ENCODE measurements at regions not wholly inside any gene's neighbourhood (a gene's known extent, or its start where the extent isn't known, plus 50 kb on each side); places are given as distances from the start of the nearest gene placed in this dataset.

- no peak for DNase-seq (ENCODE audit: extremely low spot score)
- no peak overlapping the region for H3K27ac ChIP-seq (ENCODE audit: low read depth)
- no peak overlapping the region for H3K4me3 ChIP-seq (ENCODE audit: low read depth, low read length)
- no peaks in the 10 kb centered on the region for H3K36me3 ChIP-seq (ENCODE audit: insufficient read depth)
- H3K4me1 ChIP-seq (ENCODE audit: insufficient read depth) = no peaks in the 10 kb centered on the region
- 47% methylated on average over 1 of the region's 1 CpG for WGBS
These were observed 929.2 kb downstream of the SLC4A3 start for GRCh38 chr2:220556658-220557057.

DNA sequence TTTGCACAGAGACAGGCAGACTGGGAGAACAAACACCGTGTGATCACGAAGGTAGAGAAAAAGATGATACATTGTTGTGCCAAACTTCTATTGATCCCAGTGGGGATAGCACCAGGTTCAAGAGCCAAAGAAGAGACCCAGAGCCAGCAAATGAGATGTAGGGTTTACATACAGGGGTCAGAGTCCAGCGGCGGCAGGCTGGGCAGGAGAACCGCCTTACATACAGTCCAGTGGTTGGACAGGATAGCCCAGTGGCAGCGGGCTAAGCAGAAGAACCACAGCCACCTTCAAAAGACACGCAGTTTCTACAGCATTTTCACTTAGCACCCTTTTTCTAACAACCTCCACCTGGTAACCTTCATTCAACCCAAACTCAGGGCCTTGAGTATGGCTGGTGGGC is 932.8 kb downstream of the SLC4A3 start:
- H3K36me3 ChIP-seq (ENCODE audit: insufficient read depth) = no peaks in the 10 kb centered on the region
- H3K4me1 ChIP-seq (ENCODE audit: insufficient read depth) = no peaks in the 10 kb centered on the region
- no peak overlapping the region for H3K4me3 ChIP-seq (ENCODE audit: low read depth, low read length)
- H3K27ac ChIP-seq (ENCODE audit: low read depth) = no peak overlapping the region
- DNase-seq (ENCODE audit: extremely low spot score) = no peak
- 97% methylated on average over 7 of the region's 7 CpGs for WGBS

GRCh38 chr2:220562375-220563140 is 935.1 kb downstream of the SLC4A3 start:
- H3K36me3 ChIP-seq (ENCODE audit: insufficient read depth) = no peaks in the 10 kb centered on the region
- no peak overlapping the region for H3K27ac ChIP-seq (ENCODE audit: low read depth)
- DNase-seq (ENCODE audit: extremely low spot score) = no peak
- no peaks in the 10 kb centered on the region for H3K4me1 ChIP-seq (ENCODE audit: insufficient read depth)
- WGBS = 93% methylated on average over 4 of the region's 4 CpGs
- no peak overlapping the region for H3K4me3 ChIP-seq (ENCODE audit: low read depth, low read length)

GRCh38 chr2:220568296-220568695 is 940.9 kb downstream of the SLC4A3 start:
- Histone ChIP-seq H3K27ac (ENCODE audit: low read depth) (no peak overlapping the region), H3K4me3 (ENCODE audit: low read depth, low read length) (no peak overlapping the region), H3K4me1 (ENCODE audit: insufficient read depth) (no peaks in the 10 kb centered on the region), H3K36me3 (ENCODE audit: insufficient read depth) (no peaks in the 10 kb centered on the region)
- 81% methylated on average over 8 of the region's 8 CpGs for WGBS
- no peak for DNase-seq (ENCODE audit: extremely low spot score)

DNA sequence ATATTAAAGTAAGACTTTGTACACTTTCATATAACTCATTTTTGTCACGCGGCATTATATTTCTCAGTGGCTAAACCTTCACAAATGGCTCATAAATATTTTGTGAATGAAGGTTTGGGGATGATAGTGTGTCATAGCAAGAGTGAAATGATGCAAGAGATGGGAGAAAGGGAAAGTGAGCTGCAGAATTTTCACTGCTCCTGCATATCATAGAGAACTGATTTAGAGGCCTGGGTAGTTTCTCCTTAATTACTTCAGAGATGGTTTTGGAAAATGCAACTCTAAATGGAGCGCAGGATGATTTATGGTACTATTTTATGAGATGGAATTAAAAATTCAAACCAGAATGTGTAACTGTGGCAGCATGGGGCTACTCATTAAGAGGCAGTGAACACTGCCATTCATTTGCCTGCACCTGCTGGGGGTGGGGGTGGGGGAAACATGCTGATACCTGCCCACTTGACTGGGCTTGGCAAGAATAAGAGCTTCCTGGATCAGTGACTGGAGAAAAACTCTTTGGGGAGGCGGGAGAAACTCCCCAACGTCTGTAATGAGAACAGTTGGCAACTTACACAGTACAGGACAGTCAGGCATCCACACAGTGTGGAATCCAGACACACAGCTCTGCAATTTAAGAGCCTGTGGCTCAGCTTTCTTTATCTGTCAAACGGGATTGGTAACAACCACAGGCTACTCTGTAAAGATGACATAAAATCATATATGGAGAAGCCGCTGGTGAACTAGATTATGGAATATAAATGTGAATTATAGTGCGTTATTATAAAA is 941.9 kb downstream of the SLC4A3 start:
- no peaks in the 10 kb centered on the region for H3K4me1 ChIP-seq (ENCODE audit: insufficient read depth)
- no peaks in the 10 kb centered on the region for H3K36me3 ChIP-seq (ENCODE audit: insufficient read depth)
- no peak overlapping the region for H3K27ac ChIP-seq (ENCODE audit: low read depth)
- DNase-seq (ENCODE audit: extremely low spot score) = no peak
- H3K4me3 ChIP-seq (ENCODE audit: low read depth, low read length) = no peak overlapping the region
- 69% methylated on average over 8 of the region's 8 CpGs for WGBS

- 94% methylated on average over 4 of the region's 4 CpGs for WGBS
- H3K4me1 ChIP-seq (ENCODE audit: insufficient read depth) = no peaks in the 10 kb centered on the region
These were observed 945.0 kb downstream of the SLC4A3 start for GRCh38 chr2:220572385-220572784.

GRCh38 chr2:220574038-220574437 is 946.6 kb downstream of the SLC4A3 start:
- WGBS = 63% methylated on average over 2 of the region's 2 CpGs
- Histone ChIP-seq H3K27ac (ENCODE audit: low read depth) (no peak overlapping the region), H3K4me3 (ENCODE audit: low read depth, low read length) (no peak overlapping the region), H3K36me3 (ENCODE audit: insufficient read depth) (no peaks in the 10 kb centered on the region), H3K4me1 (ENCODE audit: insufficient read depth) (no peaks in the 10 kb centered on the region)
- no peak for DNase-seq (ENCODE audit: extremely low spot score)

More at GRCh38 chr2:220572385-220572784, 945.0 kb downstream of the SLC4A3 start:
- Histone ChIP-seq H3K4me3 (ENCODE audit: low read depth, low read length) (no peak overlapping the region), H3K36me3 (ENCODE audit: insufficient read depth) (no peaks in the 10 kb centered on the region), H3K27ac (ENCODE audit: low read depth) (no peak overlapping the region)
- DNase-seq (ENCODE audit: extremely low spot score) = no peak

- no peak overlapping the region for H3K4me3 ChIP-seq (ENCODE audit: low read depth, low read length)
- WGBS = 51% methylated on average over 1 of the region's 1 CpG
- H3K4me1 ChIP-seq (ENCODE audit: insufficient read depth) = no peaks in the 10 kb centered on the region
- no peak overlapping the region for H3K27ac ChIP-seq (ENCODE audit: low read depth)
- DNase-seq (ENCODE audit: extremely low spot score) = no peak
- H3K36me3 ChIP-seq (ENCODE audit: insufficient read depth) = no peaks in the 10 kb centered on the region
These were observed 948.5 kb downstream of the SLC4A3 start for GRCh38 chr2:220575963-220576362.

DNA sequence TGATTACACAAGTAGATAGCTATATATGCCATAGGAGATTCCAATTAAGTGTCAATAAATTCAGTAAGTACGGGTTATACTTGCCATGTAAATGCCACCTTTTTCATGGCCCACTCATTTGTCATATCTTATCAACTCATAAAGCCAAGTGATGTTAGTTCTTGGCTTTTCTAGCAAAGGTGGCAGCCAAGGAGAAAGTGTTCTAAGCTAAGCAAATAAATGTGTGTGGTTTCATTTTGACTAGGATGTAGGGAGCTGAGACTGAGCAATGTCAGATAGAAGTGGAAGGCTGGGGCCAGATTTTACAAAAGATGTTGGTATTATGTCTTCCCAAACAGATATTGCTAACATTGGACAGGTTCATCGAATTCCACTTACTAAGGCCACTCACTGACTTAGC is 952.0 kb downstream of the SLC4A3 start:
- 79% methylated on average over 2 of the region's 2 CpGs for WGBS
- no peak for DNase-seq (ENCODE audit: extremely low spot score)
- Histone ChIP-seq H3K4me1 (ENCODE audit: insufficient read depth) (no peaks in the 10 kb centered on the region), H3K27ac (ENCODE audit: low read depth) (no peak overlapping the region), H3K4me3 (ENCODE audit: low read depth, low read length) (no peak overlapping the region), H3K36me3 (ENCODE audit: insufficient read depth) (no peaks in the 10 kb centered on the region)

DNA sequence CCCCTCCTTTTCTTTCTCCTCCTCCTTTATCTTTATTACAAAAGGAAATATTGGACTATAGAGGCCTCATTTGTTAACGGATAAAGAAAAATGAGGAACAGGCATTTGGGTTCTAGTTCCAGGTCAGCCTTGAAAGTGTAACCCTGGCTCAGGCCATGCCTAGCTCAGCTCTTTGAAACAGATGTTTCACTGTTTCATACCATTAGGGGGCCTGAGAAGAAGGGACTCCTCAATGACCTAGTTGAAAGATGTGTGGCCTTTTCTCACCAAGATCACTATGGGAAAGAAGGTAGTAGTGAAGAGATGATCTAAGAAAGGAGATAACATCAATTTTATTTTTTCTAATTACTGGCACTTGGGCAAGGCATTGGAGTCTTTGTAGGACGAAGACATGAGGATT is 952.7 kb downstream of the SLC4A3 start:
- no peak for DNase-seq (ENCODE audit: extremely low spot score)
- H3K4me3 ChIP-seq (ENCODE audit: low read depth, low read length) = no peak overlapping the region
- no peaks in the 10 kb centered on the region for H3K4me1 ChIP-seq (ENCODE audit: insufficient read depth)
- H3K27ac ChIP-seq (ENCODE audit: low read depth) = no peak overlapping the region
- H3K36me3 ChIP-seq (ENCODE audit: insufficient read depth) = no peaks in the 10 kb centered on the region
- 77% methylated on average over 2 of the region's 2 CpGs for WGBS

GRCh38 chr2:220583725-220584124 is 956.3 kb downstream of the SLC4A3 start:
- no peaks in the 10 kb centered on the region for H3K4me1 ChIP-seq (ENCODE audit: insufficient read depth)
- H3K27ac ChIP-seq (ENCODE audit: low read depth) = no peak overlapping the region
- no peak overlapping the region for H3K4me3 ChIP-seq (ENCODE audit: low read depth, low read length)
- DNase-seq (ENCODE audit: extremely low spot score) = no peak
- 80% methylated on average over 2 of the region's 2 CpGs for WGBS
- H3K36me3 ChIP-seq (ENCODE audit: insufficient read depth) = no peaks in the 10 kb centered on the region

GRCh38 chr2:220585241-220585640 is 957.8 kb downstream of the SLC4A3 start:
- 71% methylated on average over 2 of the region's 2 CpGs for WGBS
- Histone ChIP-seq H3K4me3 (ENCODE audit: low read depth, low read length) (no peak overlapping the region), H3K36me3 (ENCODE audit: insufficient read depth) (no peaks in the 10 kb centered on the region), H3K27ac (ENCODE audit: low read depth) (no peak overlapping the region), H3K4me1 (ENCODE audit: insufficient read depth) (no peaks in the 10 kb centered on the region)
- DNase-seq (ENCODE audit: extremely low spot score) = no peak

GRCh38 chr2:220586980-220587530 is 959.6 kb downstream of the SLC4A3 start:
- no peak overlapping the region for H3K27ac ChIP-seq (ENCODE audit: low read depth)
- no peaks in the 10 kb centered on the region for H3K4me1 ChIP-seq (ENCODE audit: insufficient read depth)
- no peak overlapping the region for H3K4me3 ChIP-seq (ENCODE audit: low read depth, low read length)
- no peaks in the 10 kb centered on the region for H3K36me3 ChIP-seq (ENCODE audit: insufficient read depth)
- WGBS = 55% methylated on average over 5 of the region's 5 CpGs
- DNase-seq (ENCODE audit: extremely low spot score) = no peak

GRCh38 chr2:220588148-220588547 is 960.7 kb downstream of the SLC4A3 start:
- H3K36me3 ChIP-seq (ENCODE audit: insufficient read depth) = no peaks in the 10 kb centered on the region
- WGBS = 97% methylated on average over 5 of the region's 5 CpGs
- no peaks in the 10 kb centered on the region for H3K4me1 ChIP-seq (ENCODE audit: insufficient read depth)
- H3K4me3 ChIP-seq (ENCODE audit: low read depth, low read length) = no peak overlapping the region
- DNase-seq (ENCODE audit: extremely low spot score) = no peak
- no peak overlapping the region for H3K27ac ChIP-seq (ENCODE audit: low read depth)
